Activated effector memory CD4-positive, alpha-beta T cell treated with anti-CD3 and anti-CD28 coated beads, Interleukin-2, amount 50 U/mL, for 16 hours (primary cell): ENCODE measurements at regions not wholly inside any gene's neighbourhood (a gene's known extent, or its start where the extent isn't known, plus 50 kb on each side); places are given as distances from the start of the nearest gene placed in this dataset.
A peak's percentile ranks its signal among the peaks of the same experiment; 100 is the strongest.

Experiments
- DNase-seq: peaks from one replicate; pipeline ENCODE4 v3.0.0-alpha.2; 2020

DNA sequence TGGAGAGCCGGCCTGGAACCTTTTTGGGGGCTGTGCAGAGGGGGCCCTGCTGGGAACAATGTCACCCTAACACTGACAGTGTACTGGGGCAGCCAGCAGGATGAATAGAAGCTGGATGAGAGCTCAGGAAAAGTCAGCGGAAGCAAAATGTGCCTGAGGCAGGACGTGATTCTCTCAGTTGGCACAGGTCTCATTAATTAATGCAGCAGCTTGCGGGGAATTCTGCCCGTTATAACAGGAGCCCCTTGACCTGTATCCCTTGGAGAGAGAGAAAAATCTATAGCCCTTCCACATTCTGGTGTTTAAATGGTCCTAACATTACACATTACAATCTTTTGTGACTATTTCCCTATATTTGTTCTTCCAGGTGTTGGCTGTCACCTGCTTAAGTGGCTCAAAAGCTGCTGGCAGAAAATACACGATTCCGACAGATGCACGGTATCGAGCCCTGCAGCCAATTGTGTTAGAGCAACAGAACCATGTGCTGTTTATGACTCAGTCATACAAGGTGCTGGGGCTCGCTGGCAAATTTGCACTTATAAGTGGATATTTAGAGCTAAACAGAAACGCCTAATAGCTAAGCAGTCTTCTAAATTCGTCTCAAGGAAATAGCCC, 854.7 kb downstream of the AACS start:
- DNase-seq = no peak

DNA sequence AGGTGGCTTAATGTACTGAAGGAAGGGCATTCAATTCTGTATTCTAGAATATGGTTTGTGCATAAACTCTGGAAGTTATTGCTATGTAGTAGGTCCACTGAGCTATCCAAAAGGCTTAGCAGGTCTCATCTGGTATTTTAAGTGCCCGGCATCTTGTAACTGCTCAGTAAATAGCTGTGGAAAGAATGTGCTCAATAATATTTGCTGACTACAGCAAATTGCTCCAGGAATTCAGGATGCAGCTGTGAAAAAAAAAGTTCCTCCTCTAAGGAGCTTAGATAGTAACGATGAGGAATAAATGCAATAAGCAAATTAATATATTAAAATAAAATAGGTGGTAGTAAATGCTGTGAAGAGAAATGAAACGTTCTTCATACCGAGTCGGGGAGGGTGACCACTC, 857.1 kb downstream of the AACS start:
- DNase-seq = no peak

GRCh38 chr12:125936502-125936901, 871.3 kb downstream of the AACS start:
- no peak for DNase-seq

DNA sequence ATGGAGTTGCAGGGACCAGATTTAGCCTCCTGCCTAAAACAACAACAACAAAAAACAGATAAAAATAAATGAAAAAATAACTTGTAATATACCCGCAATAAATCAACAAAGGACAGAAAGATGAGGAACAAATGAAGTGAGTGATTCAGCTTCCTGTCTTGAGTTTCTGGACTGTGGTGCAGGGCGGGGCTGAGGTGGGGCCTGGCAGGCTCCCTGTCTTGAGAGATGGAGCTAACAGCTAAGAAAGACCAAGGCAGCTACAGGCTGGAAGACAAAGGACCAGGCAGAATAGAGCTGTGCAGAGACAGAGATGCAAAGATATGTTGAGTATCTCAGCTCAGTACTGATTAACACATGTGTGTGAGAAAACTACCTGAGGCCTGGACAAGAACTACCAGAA, 879.2 kb downstream of the AACS start:
- DNase-seq = no peak

DNA sequence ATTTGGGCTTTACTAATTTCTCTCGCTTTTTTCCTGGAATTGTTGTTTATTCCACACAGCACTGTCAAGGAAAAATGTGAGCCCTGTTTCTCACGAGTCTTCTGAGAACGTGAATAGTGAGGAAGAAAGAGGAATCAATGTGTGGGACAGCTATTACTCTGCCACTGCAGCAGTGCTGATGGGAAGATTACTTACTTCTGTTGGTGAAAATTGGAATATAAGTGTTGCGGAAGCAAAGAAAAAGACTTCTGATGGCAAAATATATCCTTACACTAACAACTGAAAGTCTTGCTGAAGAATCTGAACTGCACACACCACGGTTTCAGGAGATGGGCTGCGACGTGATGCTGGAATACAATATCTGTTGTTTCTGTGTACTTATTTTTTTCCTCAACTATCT, 884.2 kb downstream of the AACS start:
- DNase-seq = no peak

DNA sequence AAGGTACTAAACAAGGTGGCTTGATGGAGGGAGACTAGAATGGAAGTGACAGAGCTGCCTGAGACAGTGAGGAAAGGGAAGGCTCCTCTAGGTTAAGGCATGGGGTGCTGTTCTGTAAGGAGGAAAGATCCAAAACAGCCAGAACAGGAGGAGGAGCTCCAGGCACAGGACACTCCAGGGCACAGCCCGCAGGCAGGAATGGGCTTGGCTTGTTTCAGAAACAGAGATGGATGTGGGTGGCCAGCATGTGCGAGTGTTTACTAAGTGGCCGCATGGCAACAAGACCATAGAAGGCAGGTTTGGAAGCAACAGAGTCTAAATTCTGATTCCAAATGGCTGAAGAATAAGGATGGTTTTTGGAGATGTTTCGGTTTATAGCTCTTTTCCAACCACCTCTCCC, 889.1 kb downstream of the AACS start:
- no peak for DNase-seq

- no peak for DNase-seq
Observed at GRCh38 chr12:125956186-125956585, 891.0 kb downstream of the AACS start.

DNA sequence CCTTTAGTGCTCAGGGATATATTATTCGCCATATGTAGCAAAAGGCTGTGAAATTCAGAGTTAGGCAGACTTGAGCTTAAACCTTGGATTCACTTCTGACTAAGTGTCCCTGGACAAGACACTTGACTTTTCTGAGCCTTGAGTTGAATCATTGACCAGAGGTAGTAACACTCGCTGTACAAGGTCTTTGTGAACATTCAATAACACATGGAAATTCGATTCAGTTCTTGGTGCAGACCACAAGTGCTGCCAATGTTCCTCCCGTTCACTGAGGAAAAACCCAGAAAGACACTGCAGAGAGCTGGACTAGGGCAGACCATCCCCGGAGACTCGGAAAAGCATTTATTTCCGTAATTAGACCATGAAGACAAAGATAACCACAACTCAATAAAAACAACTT, 901.4 kb downstream of the AACS start:
- DNase-seq = no peak

DNA sequence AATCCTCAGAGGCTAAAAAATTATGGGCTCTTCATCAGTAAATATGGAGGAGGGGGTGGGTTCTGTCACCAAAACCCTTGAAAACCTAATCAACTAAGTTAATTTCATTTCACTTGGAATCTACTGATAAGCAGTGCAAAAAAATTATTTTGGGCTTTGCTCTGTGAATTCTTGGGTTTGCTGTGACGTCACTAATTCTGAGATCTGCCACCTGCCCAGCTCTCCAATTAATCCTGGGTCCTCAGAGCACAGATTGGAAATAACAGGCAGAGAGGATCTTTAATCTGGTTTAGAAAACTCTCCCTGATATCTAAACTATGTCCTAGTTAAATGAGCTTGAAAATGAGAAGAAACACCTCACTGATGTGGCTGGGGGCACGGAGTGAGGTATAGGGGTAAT, 903.2 kb downstream of the AACS start:
- DNase-seq = no peak

- no peak for DNase-seq
Observed at GRCh38 chr12:125971981-125972380, 906.7 kb downstream of the AACS start.

DNA sequence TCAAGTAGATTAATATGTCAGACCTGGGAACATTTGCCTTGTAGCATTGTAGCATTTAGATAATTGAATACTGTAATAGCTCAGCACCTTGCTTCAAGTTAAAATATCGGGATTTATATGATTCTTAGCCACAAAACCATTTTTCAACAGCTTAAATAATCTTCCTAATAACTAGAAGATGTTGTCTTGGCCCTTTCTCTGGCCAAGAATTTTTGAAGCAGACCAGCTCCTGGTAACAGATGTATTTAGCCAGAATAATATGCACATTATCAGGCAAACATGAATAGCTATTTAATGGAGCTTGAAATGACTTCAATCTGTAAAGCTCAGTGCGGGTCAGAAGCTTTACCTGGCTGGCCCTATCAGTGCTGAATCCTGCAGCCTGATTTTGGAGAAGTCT, 913.1 kb downstream of the AACS start:
- no peak for DNase-seq

- DNase-seq = no peak
Observed at GRCh38 chr12:125981610-125982253, 916.5 kb downstream of the AACS start.

GRCh38 chr12:125983094-125983783, 918.0 kb downstream of the AACS start:
- peak; percentile 49 for DNase-seq

DNA sequence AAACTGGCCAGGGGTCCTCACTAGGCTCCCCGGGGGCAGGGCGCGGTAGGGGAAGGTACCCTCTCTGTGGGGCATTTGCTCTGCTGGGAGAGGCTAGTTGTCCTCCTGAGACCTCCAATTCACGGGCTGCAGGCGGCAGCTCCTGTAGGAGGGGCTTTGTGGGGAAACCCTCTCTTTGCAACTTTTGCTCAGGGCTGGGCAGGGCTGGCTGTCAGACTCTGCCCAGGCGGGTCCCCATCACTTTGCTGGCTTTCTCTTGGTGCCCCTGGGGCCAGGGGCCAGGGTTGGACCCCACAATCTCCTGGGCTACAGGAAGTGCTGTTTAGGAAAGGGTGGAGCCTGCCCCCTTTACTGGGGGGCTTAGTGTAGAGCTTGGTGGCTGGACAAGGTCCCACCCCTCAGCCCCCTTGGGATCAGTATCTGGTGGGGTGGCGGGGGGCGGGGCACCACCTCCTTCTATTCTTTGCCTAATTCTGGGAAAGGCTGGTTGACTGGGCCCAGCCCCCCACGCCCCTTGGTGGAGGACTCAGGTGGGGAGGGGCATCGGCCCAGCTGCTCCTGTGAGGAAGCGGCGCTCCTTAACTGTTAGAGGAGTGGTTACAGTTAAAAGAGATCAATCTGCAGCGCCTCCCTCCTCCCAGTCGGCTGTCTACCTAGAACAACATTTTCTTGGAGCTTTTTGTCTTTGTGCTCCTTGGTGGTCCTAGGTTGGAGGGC, 918.7 kb downstream of the AACS start:
- DNase-seq = no peak

DNA sequence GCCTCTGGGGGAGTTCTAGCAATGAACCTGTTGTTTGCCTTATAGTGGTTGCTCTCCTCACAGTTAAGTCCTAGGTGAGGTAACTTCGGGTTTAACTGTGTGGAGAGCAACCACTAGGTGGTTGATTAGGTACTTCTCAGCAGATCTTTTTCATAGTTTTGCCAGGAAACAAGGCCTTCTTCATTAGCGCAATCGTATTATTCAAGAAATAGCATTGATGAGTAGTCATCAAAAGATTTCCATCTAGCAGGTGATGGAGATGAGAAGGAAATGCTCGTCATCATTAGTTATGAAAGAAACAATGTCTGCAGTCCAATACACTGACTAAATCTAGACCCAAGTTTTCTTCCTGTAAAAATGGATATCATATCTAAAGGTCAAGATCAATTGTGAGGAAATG, 923.3 kb downstream of the AACS start:
- no peak for DNase-seq

- DNase-seq = no peak
Observed at GRCh38 chr12:125989696-125990095, 924.5 kb downstream of the AACS start.

GRCh38 chr12:125996443-125996842, 931.2 kb downstream of the AACS start:
- DNase-seq = no peak

DNA sequence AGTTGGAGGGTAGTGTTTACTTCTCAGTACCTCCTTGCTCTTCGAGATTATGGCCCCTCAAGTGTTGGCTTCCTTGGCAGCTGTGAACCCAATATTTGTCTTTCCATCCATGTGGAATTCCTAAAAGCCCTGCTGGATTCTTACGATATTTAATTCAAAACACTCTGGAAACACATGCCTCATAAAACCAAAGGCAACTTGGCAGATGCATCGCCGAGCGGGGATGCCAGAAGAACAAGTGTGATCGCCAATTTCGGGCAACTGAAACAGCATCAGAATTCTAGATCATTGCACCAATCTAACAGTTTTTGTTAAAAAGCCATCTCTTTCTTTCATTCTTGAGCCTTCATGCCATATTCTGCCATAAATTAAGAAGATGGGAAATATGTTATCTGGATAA, 934.4 kb downstream of the AACS start:
- DNase-seq = no peak

DNA sequence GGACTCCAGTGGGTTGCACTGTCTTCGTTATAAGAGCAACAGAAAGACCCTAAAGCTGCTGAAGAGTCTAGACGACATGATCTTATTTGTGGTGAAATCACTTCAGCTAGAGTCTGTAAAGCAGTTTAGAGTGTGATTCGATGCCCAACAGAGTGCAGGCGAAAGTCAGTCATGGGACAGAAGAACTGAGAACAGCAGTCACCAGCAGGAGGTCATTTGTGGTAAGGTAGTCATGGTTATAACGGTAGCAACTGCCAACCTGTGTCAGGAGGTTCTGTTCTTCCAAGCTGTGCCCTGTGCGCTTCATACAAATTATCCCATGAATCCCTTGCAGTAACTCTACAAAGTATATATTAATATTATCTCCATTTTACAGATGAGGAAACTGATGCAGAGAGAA, 954.1 kb downstream of the AACS start:
- DNase-seq = no peak

DNA sequence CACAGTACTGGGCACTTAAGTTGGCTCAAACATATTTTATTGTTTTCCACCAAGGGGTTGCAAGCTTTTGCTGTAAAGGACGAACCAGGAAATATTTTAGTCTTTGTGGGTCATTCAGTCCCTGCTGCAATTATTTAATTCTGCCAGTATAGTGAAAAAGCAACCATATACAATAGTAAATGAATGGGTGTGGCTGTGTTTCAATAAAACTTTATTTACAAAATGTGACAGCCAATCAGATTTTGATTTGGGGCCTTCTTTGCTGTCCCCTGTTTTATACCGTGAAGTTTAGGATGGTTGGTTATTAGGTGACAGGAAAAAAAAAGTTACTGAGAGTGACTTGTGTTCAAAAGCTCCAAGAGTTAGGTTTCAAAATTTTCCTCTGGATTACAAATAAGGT, 956.4 kb downstream of the AACS start:
- no peak for DNase-seq

DNA sequence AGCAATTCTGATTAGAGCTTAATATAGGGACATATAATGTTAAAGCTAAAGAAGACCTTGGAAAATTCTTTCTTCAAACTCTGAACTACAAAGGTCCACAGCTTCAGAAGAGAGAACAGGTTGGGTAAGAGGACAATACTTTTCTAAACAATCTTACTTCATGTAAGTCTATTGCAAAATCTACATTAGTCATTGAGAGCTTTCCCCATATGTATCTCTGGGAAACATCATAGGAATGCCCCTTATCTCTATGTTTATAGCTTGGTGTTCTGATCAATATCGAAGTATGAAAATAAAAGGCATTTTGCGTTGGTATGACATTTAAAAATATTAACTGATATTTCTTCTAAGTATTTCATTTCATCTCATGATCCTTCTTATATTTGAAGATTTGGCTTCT, 962.6 kb downstream of the AACS start:
- DNase-seq = no peak

- no peak for DNase-seq
Observed at GRCh38 chr12:126030573-126030972, 965.3 kb downstream of the AACS start.

GRCh38 chr12:126033751-126034150, 968.5 kb downstream of the AACS start:
- DNase-seq = no peak

- no peak for DNase-seq
Observed at GRCh38 chr12:126036348-126036747, 971.1 kb downstream of the AACS start.
